T-helper 1 cell treated with Interleukin-12 subunit alpha and Interleukin-12 subunit beta and Interleukin-4 antibody, amounts not matched to agents 30 μg/mL and 1 μg/mL, for 36 hours (primary cell): ENCODE measurements at regions not wholly inside any gene's neighbourhood (a gene's known extent, or its start where the extent isn't known, plus 50 kb on each side); places are given as distances from the start of the nearest gene placed in this dataset.

Experiments
- H3K27ac Mint-ChIP-seq: one replicate; pipeline ENCODE4 v1.8.0; 2021; ENCODE audit warnings: mild to moderate bottlenecking, mixed read lengths
- H3K27me3 Mint-ChIP-seq: one replicate; pipeline ENCODE4 v1.8.0; 2021; ENCODE audit warnings: low read depth, mixed read lengths
- H3K36me3 Mint-ChIP-seq: one replicate; pipeline ENCODE4 v1.8.0; 2021; ENCODE audit warnings: low read depth, mixed read lengths
- H3K4me1 Mint-ChIP-seq: one replicate; pipeline ENCODE4 v1.8.0; 2021; ENCODE audit warnings: low read depth, mixed read lengths
- H3K4me3 Mint-ChIP-seq: one replicate; pipeline ENCODE4 v1.8.0; 2021; ENCODE audit warnings: mild to moderate bottlenecking, moderate library complexity, mixed read lengths
- H3K9me3 Mint-ChIP-seq: one replicate; pipeline ENCODE4 v1.8.0; 2021; ENCODE audit warnings: mixed read lengths

DNA sequence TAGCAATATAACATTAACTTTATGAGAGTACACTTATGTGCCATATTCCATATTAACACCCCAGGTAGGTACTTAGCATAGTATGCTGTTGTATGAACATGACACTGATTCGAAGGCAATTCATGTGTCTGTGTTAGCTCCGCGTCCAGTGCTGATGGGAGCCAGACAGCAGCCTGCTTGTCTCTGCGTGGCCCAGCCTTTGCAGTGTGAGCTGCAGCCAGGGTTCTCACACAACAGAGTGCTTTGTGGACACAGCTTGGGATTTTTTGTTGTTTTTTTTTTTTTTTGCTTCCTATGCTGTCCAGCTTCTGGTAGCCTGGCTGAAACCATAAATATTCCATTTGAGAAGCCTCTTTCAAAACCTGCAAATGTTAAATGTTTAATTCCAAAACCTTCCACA is 350.9 kb downstream of the SMOC2 start:
- no peaks in the 10 kb centered on the region for H3K9me3 Mint-ChIP-seq
- H3K27me3 Mint-ChIP-seq, result no peaks in the 10 kb centered on the region
- H3K4me1 Mint-ChIP-seq, result no peaks in the 10 kb centered on the region
- no peaks in the 10 kb centered on the region for H3K36me3 Mint-ChIP-seq
- no peak overlapping the region for H3K4me3 Mint-ChIP-seq
- H3K27ac Mint-ChIP-seq, result no peak overlapping the region

DNA sequence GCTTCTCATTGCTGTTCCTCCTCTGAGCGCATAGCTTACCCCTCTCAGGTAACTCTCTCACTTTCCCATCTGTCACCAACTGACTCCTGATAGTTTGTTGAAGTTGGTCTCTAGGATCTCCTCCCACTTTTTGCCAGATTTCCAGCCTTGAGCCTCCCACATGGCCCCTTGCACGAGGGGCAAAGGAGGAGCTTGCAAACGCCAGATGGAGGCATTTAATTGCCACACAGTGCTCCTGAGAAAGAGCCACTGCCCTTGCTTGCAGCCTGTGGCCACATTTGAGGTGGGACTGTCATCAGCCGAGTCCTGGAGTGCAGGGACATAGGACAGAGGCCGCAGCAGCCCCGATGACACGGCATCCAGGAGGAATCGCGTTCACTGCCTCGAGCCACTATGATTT is 348.7 kb downstream of the SMOC2 start:
- no peak overlapping the region for H3K4me3 Mint-ChIP-seq
- no peaks in the 10 kb centered on the region for H3K27me3 Mint-ChIP-seq
- no peaks in the 10 kb centered on the region for H3K4me1 Mint-ChIP-seq
- H3K9me3 Mint-ChIP-seq, result no peaks in the 10 kb centered on the region
- H3K36me3 Mint-ChIP-seq, result no peaks in the 10 kb centered on the region
- no peak overlapping the region for H3K27ac Mint-ChIP-seq

- H3K27me3 Mint-ChIP-seq, result no peaks in the 10 kb centered on the region
- H3K27ac Mint-ChIP-seq, result no peak overlapping the region
- no peaks in the 10 kb centered on the region for H3K9me3 Mint-ChIP-seq
- no peak overlapping the region for H3K4me3 Mint-ChIP-seq
- no peaks in the 10 kb centered on the region for H3K36me3 Mint-ChIP-seq
- no peaks in the 10 kb centered on the region for H3K4me1 Mint-ChIP-seq
Measured at GRCh38 chr6:168785720-168786511, 344.9 kb downstream of the SMOC2 start.

DNA sequence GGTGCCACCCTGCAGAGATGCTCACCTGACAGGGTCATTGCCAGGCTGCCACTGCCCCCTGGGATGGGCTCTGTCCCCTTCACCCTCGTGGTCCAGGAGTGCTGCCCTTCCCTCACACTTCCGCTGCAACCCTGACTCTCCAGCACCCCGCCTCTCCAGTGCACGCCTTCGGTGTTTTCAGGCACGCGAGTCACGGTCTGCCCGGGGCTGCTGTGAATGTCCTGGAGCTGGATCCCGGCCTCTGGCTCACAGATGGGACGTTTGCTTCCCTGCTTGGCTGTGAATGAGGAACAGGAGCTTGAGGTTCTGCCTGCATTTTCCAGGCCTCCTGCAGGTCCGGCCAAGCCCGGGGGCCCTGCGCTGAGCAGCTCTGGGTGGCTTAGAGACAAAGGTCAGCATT is 343.4 kb downstream of the SMOC2 start:
- no peaks in the 10 kb centered on the region for H3K4me1 Mint-ChIP-seq
- no peak overlapping the region for H3K27ac Mint-ChIP-seq
- H3K4me3 Mint-ChIP-seq, result no peak overlapping the region
- no peaks in the 10 kb centered on the region for H3K27me3 Mint-ChIP-seq
- H3K9me3 Mint-ChIP-seq, result no peaks in the 10 kb centered on the region
- no peaks in the 10 kb centered on the region for H3K36me3 Mint-ChIP-seq

DNA sequence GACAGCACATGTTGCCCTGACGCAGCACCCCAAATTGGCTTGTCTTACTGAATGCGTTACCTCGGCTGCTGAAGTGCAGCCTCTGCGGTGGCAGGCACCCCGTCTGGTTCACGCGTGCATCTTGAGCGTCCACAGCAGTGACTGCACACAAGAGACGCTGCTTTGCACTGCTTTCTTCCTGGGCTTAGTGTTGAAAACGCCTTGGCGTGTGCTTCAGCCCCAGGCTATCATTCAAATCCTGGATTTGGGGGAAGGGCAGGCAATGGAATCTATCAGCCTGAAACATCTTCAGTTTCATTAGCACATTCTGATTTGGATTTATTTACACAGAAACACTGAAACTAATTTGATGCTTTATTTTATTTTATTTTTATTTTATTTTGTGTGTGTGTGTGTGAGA is 342.7 kb downstream of the SMOC2 start:
- Mint-ChIP-seq H3K9me3 (no peaks in the 10 kb centered on the region), H3K4me1 (no peaks in the 10 kb centered on the region)

GRCh38 chr6:168782187-168782751 is 341.3 kb downstream of the SMOC2 start:
- Mint-ChIP-seq H3K4me3 (no peak overlapping the region), H3K36me3 (no peaks in the 10 kb centered on the region), H3K9me3 (no peaks in the 10 kb centered on the region), H3K27ac (no peak overlapping the region), H3K27me3 (no peaks in the 10 kb centered on the region), H3K4me1 (no peaks in the 10 kb centered on the region)

More for the DNA sequence above, 342.7 kb downstream of the SMOC2 start:
- no peaks in the 10 kb centered on the region for H3K36me3 Mint-ChIP-seq
- H3K27ac Mint-ChIP-seq, result no peak overlapping the region
- no peaks in the 10 kb centered on the region for H3K27me3 Mint-ChIP-seq
- H3K4me3 Mint-ChIP-seq, result no peak overlapping the region

DNA sequence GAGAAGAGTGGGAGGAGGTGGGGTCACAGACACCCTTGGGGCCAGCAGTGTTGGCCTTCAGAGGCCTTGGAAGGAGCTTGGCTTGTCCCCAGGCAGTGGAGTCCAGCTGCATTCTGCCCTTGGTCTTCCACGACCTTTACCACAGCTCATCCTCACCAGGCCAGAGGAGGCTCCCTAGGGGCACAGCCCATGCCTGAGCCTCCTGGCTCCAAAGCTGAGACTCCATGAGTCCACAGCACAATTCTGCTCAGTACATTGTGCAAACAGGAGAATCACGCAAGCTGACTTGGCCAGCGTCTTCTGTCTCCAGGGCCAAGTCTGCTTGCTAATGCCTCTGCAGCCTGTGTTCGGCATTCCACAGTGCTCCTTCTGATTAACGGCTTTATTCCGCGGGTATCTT is 337.2 kb downstream of the SMOC2 start:
- Mint-ChIP-seq H3K4me3 (no peak overlapping the region), H3K27ac (no peak overlapping the region), H3K27me3 (no peaks in the 10 kb centered on the region), H3K4me1 (no peaks in the 10 kb centered on the region), H3K9me3 (peaks cover 3% of the 10 kb centered on the region), H3K36me3 (no peaks in the 10 kb centered on the region)

GRCh38 chr6:168774381-168774780 is 333.4 kb downstream of the SMOC2 start:
- Mint-ChIP-seq H3K9me3 (peaks cover 3% of the 10 kb centered on the region), H3K4me1 (no peaks in the 10 kb centered on the region), H3K27ac (no peak overlapping the region), H3K36me3 (no peaks in the 10 kb centered on the region), H3K27me3 (no peaks in the 10 kb centered on the region), H3K4me3 (no peak overlapping the region)

DNA sequence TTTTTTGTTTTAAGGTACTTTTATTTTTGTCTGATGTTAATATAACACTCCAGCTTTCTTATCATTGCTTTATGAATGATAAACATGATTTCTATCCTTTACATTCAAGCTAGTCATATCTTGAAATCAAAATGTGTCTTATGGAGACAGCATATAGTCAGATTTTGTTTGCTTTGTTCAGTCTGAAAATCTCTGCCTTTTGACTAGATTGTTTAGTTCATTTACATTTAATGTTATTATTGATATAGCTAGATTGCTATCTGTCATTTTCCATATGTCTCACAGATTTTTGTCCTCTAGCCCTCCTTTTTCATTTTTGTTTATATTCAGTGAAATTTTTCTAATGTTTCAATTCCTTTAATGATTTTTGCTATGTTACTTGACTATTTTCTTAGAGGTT is 332.8 kb downstream of the SMOC2 start:
- Mint-ChIP-seq H3K27me3 (no peaks in the 10 kb centered on the region), H3K9me3 (peaks cover 3% of the 10 kb centered on the region), H3K36me3 (no peaks in the 10 kb centered on the region), H3K4me1 (no peaks in the 10 kb centered on the region), H3K4me3 (no peak overlapping the region), H3K27ac (no peak overlapping the region)

DNA sequence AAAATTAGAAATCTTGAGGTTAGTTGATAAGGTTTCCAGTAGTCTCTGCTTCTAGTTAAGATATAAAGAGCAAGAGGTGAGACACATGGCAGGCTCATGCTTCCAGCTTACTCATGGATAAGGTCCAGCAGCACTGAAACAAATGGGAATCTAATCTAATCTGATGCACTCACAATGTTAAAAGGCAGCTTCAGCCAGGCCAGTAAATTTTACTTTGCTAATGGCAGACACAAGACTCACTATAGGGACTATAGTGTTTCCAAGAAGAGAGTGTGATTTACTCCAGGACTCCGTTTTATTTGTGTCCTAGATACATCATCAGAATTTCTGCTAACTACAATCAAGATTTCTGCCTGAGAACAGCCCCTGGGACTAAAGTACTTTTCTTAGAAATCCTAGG is 324.8 kb downstream of the SMOC2 start:
- no peaks in the 10 kb centered on the region for H3K4me1 Mint-ChIP-seq
- no peak overlapping the region for H3K4me3 Mint-ChIP-seq

DNA sequence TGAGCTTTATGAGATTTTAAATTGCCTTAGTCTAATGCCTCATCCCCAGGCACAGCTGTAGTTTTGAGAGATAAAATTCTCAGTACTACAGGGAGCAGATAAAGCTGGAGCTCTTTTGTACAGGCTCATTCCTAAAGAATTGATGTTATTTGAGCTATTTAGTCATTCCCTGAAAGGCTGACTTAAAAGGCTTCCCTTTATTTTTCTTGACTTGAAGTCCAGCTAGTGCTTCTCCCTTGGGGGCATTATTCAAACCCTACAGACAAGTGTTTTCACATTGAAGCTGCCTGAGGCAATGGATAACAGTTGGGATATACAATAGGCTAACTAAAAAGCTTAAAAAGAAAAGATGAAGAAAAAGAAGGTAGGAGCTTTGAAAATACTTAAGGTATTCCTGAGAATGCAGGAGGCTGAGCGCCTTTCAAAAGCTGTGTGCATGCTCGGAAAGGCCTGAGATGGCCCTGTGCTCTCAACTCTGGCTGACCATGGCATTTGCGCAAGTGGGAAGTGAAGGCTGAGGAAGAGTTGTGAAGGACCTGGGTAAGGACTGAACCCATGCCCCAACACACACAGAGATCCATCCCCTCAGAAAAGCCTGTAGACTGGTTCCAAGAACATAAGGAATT is 315.1 kb downstream of the SMOC2 start:
- no peaks in the 10 kb centered on the region for H3K4me1 Mint-ChIP-seq
- no peaks in the 10 kb centered on the region for H3K9me3 Mint-ChIP-seq
- H3K36me3 Mint-ChIP-seq, result no peaks in the 10 kb centered on the region
- H3K4me3 Mint-ChIP-seq, result no peak overlapping the region
- H3K27ac Mint-ChIP-seq, result no peak overlapping the region
- H3K27me3 Mint-ChIP-seq, result no peaks in the 10 kb centered on the region

More for the DNA sequence above, 324.8 kb downstream of the SMOC2 start:
- Mint-ChIP-seq H3K27ac (no peak overlapping the region), H3K27me3 (no peaks in the 10 kb centered on the region), H3K36me3 (no peaks in the 10 kb centered on the region), H3K9me3 (no peaks in the 10 kb centered on the region)

- no peaks in the 10 kb centered on the region for H3K27me3 Mint-ChIP-seq
Measured at GRCh38 chr6:168746643-168747042, 305.7 kb downstream of the SMOC2 start.

DNA sequence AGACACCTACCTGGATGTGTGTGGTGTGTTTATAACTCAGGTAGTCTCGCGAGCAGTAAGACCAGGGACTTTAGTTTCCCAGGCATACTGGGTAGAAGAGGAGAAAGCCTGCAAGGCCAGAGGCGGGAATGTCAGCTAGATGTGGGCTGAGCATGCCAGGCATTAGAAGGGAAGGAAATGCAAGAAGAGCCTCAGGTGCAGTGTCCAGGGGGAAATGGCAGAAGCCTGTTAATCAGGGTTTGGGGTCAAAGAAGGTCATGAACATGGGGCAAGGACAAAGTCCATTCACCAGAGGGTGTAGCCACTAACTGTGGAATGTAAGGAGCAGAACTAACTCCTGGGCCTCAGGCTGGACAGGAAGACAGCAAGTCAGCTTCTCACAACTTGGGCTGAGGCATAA is 305.0 kb downstream of the SMOC2 start:
- Mint-ChIP-seq H3K27me3 (no peaks in the 10 kb centered on the region), H3K27ac (no peak overlapping the region), H3K9me3 (peaks cover 4% of the 10 kb centered on the region)

More at GRCh38 chr6:168746643-168747042, 305.7 kb downstream of the SMOC2 start:
- H3K4me1 Mint-ChIP-seq, result no peaks in the 10 kb centered on the region
- H3K27ac Mint-ChIP-seq, result no peak overlapping the region
- peaks cover 4% of the 10 kb centered on the region for H3K9me3 Mint-ChIP-seq
- no peak overlapping the region for H3K4me3 Mint-ChIP-seq
- no peaks in the 10 kb centered on the region for H3K36me3 Mint-ChIP-seq

GRCh38 chr6:168744861-168745260 is 303.9 kb downstream of the SMOC2 start:
- H3K27me3 Mint-ChIP-seq, result no peaks in the 10 kb centered on the region
- no peaks in the 10 kb centered on the region for H3K36me3 Mint-ChIP-seq
- no peaks in the 10 kb centered on the region for H3K4me1 Mint-ChIP-seq
- H3K4me3 Mint-ChIP-seq, result no peak overlapping the region
- no peak overlapping the region for H3K27ac Mint-ChIP-seq
- peaks cover 4% of the 10 kb centered on the region for H3K9me3 Mint-ChIP-seq

More for the DNA sequence above, 305.0 kb downstream of the SMOC2 start:
- H3K4me3 Mint-ChIP-seq, result no peak overlapping the region
- H3K4me1 Mint-ChIP-seq, result no peaks in the 10 kb centered on the region
- no peaks in the 10 kb centered on the region for H3K36me3 Mint-ChIP-seq
